ENCODE measurements at regions not wholly inside any gene's neighbourhood (a gene's known extent, or its start where the extent isn't known, plus 50 kb on each side); places are given as distances from the start of the nearest gene placed in this dataset.

- TF ChIP-seq CTCF (conservative IDR thresholded peaks at IDR 0.05; ENCODE audit: low read length) (no peak), EZH2phosphoT487 (IDR thresholded peaks at IDR 0.05; ENCODE audit: borderline replicate concordance) (no peak)
Measured at GRCh38 chr11:119903389-119903788, 174.4 kb upstream of the NECTIN1 start.

Data from Loucy (cell line).